Hindlimb muscle (tissue), 1 donor: ENCODE measurements at regions not wholly inside any gene's neighbourhood (a gene's known extent, or its start where the extent isn't known, plus 50 kb on each side); places are given as distances from the start of the nearest gene placed in this dataset.

Experiments
- DNase-seq: peaks from one replicate; pipeline ENCODE4 v3.0.0-alpha.2; 2013

DNA sequence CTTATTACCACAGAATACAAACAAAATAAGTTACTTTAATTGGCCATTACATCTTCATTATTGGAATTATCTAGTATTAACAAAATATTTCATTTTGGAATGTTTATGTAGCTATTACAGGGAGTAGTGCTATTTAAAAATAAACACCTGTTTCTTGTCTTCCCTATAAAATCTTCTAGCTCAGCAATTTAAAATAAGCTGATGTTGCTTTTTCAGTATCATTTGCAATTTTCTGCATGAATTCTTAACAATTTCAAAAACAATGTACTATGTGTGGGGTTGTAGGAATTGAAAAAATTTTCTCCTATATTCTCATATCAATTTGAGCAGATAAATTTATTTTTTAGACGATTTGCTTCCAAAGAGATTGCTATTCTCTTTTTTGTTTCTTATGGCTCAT, 1251.3 kb upstream of the CRIM1 start:
- no peak for DNase-seq

DNA sequence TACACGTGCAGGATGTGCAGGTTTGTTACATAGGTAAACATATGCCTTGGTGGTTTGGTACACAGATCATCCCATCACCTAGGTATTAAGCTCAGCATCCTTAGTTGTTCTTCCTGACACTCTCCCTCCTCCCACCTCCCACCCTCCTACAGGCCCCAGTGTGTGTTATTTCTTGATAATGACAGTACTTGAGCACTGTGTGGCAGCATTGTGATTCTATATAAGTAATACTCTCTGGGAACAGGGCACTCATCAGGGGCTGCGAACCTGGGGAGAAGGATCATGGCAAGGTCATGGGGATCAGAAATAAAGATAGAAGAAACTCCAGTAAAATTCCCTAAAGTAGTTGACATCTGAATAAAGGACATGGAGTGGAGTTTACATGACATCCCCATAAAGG, 1256.2 kb upstream of the CRIM1 start:
- no peak for DNase-seq

- DNase-seq, result no peak
Measured at GRCh38 chr2:35082072-35082471, 1273.5 kb upstream of the CRIM1 start.

- no peak for DNase-seq
Measured at GRCh38 chr2:35081622-35082015, 1274.0 kb upstream of the CRIM1 start.

DNA sequence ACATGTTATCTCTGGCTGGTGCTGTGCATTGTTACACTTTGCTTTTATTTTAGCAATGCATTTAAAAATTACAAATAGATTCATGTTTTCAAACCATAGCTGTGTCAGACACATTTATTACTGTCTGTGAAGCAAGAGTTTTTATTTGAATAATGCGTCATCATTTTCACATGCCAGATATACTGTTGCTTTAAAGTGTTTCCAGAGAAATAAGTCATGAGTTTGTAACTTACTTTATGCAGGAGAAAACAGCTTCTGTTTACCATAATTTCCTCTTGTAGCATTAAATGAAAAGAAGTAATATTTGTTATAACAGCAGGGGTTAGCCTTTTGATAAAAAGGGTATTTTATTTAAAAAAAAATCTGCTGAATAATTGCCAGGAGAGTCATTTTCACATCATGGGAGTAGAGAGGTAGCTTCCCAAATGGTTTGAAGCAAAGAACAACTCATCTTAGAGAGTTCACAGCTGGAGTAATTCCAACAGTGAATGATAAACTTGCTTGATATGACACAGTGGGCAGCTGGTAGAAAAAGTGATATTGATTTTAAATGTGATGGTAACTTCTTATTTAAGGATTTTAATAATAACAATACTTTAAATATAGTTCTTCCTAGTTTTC, 1274.5 kb upstream of the CRIM1 start:
- DNase-seq, result no peak

- no peak for DNase-seq
Measured at GRCh38 chr2:35080231-35080910, 1275.2 kb upstream of the CRIM1 start.

- DNase-seq, result no peak
Measured at GRCh38 chr2:35067420-35067819, 1288.2 kb upstream of the CRIM1 start.

DNA sequence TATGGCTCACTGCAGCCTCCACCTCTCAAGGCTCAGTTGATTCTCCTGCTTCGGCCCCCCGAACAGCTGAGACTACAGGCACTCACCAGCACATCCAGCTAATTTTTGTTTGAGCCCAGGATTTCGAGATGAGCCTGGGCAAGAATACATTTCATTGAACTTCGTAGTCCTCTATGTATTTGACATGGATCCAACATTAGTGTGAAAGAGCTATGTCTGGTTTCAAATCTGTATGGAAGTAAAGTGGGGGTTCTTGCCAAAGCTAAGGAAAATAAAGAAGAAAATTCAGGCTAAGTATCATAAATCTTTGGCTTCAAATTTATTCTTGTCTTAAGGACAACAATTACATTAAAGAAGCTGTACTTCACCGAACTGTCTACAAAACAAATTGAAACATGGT, 1291.7 kb upstream of the CRIM1 start:
- no peak for DNase-seq

DNA sequence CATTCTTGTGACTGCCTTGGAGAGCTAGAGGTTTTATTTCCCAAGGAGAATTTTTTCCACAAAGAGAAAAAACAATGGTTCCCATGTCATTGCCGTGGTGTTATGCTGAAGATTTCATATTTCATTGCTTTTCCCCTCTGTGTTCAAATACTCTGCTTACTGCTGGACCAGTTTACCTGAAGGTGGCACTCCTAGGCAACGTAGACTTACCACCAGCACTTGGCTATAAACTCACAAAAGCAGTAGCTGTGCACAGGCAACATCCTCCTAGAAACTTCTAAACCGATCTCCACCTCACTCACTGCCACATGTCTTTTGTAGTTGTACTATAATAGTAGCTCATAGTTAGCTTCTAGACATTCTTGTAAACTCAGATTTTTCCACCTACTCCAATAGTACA, 1319.7 kb upstream of the CRIM1 start:
- no peak for DNase-seq

- no peak for DNase-seq
Measured at GRCh38 chr2:35033748-35034147, 1321.8 kb upstream of the CRIM1 start.

DNA sequence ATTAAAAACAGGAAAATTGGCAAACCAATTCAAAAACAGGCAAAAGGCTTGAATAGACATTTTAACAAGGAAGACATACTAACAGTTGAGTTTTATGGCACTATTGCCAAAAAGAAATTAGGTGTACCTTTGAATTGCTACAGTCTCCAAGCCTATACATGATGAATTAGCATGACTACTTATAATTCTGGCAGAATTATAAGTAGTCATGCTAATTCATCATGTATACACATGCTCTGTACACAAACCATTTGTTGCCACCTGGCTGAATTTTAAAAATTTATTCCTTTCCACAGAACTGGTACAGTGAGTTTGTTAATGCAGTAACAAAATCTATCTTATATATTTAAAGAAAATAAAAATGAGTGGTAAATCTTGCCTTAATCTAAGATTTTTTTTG, 1332.0 kb upstream of the CRIM1 start:
- DNase-seq, result no peak

DNA sequence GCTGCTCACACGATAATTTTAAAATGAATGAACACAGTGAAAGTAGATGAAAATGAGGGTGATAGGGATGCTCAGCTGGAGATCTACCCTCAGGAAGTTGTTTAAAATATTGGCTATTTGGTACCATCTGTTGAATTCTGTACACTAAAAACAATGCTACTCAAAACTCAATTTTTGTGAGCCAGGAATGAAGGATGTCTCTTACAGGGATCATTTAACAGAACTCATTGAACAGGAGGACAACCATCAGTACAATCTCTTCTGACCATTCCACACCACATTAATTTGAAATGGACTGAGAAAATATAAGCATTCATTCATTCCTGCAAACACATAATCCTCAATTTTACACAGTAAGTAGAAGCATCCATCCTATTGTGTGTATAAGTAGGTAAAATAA, 1355.1 kb upstream of the CRIM1 start:
- DNase-seq, result no peak

DNA sequence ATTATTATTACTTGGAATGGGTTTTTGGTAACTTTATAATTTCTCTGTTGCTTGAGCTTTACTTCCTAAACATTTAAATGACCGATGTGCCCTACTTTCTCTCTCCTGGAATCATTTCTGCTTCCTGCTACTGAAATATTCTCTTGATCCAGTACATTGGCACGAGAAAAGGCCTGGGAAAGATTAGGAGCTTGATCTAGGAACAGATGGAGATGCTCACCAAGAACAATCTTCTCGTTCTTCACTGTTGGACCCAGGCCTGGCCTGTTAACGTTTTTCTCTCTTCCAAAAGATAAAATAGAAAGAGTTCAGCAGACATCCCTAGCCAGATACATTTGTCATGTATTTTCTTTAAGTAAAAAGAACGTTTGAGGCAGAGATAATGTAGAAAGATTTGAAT, 1356.8 kb upstream of the CRIM1 start:
- no peak for DNase-seq

DNA sequence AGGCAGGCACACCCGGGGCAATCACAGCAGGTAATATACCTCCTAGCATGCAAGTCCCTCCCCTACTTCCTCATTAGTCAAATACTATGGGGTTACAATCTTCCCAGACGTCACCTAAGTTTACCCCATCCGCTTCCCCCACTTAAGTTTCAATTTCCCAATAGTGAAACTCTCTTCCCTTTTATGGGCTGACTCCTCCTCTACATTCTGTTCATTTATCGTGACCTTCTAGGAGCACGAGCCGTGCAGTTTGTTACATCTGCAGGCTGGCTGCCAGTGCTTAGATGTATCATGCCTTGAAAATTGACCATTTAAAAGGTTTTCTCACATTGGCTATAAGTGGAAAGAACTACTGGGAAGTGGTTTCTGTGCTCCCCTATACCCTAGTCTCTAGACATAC, 1357.8 kb upstream of the CRIM1 start:
- DNase-seq, result no peak

GRCh38 chr2:34995196-34995595, 1360.4 kb upstream of the CRIM1 start:
- no peak for DNase-seq

GRCh38 chr2:34991508-34992274, 1363.9 kb upstream of the CRIM1 start:
- no peak for DNase-seq

DNA sequence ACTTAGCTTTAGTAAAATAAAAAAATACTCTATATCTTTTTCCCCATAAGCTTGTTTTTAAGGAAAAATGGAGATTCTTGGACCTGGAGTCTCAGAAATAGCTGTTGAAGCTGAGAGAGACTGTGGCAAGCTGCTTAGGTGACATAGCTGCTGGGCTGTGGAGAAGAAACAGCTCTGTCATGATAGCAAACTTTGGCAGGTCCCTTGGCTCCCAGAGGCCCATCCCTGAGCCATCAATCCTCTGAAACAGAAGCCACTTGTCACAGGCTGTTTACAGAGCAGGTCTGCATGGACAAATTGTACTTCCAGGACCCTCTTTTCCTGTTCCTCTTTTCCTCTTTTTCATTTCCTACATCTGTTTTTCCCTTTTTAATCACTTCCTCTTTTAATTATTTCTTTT, 1370.1 kb upstream of the CRIM1 start:
- DNase-seq, result no peak

- DNase-seq, result no peak
Measured at GRCh38 chr2:34980689-34981088, 1374.9 kb upstream of the CRIM1 start.

- no peak for DNase-seq
Measured at GRCh38 chr2:34979148-34979547, 1376.4 kb upstream of the CRIM1 start.

GRCh38 chr2:34961822-34962221, 1362.7 kb upstream of the FAM98A start:
- no peak for DNase-seq

GRCh38 chr2:34954758-34955157, 1355.7 kb upstream of the FAM98A start:
- DNase-seq, result no peak

DNA sequence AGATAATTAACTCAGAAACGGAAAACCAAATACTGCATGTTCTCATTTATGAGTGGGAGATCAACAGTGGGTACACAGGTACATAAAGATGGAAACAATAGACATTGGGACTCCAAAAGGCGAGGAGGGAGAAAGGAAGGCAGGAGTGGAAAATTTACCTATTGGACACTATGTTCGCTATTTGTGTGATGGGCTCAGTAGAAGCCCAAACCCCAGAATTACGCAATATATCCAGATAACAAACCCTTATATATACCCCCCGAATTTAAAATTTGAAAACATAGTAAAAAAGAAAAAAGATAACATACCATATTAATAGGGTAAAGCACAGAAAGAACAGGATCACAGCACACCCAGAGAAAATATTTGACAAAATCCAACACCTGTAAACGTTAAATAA, 1351.7 kb upstream of the FAM98A start:
- no peak for DNase-seq

- no peak for DNase-seq
Measured at GRCh38 chr2:34949316-34949715, 1350.2 kb upstream of the FAM98A start.

DNA sequence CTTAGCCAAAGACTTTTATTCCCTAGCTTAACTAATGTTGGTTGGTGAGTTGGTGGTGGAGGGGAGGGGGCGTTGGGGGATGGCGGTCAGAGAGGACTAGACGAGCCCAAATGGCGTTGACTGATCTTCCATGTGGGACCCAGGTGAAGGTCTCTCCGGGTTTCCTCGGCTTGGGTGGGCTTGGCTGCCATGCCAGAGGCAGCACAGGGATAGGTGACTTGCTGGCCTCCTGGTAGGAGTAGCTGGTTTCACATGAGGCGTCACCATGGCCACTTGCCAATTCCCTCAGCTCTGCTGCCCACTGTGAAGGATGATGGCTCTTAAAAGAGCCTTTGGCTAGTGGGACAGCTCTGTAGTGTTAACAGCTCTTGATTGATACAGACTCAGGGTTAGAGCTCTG, 1337.0 kb upstream of the FAM98A start:
- no peak for DNase-seq
